ENCODE measurements at regions not wholly inside any gene's neighbourhood (a gene's known extent, or its start where the extent isn't known, plus 50 kb on each side); places are given as distances from the start of the nearest gene placed in this dataset.

- intact Hi-C loops (cut with DNase I), result no loop called here
- Histone ChIP-seq H3K9me3 (no peaks in the 10 kb centered on the region), H3K4me3 (no peak overlapping the region), H3K27ac (no peak overlapping the region), H3K36me3 (replicated peaks in 1 of 2; ENCODE audit: insufficient read depth in 1 of 2, low read depth in 2 of 2) (no peaks in the 10 kb centered on the region), H3K4me1 (no peaks in the 10 kb centered on the region), H3K27me3 (no peaks in the 10 kb centered on the region)
- WGBS, 2 donors, result 27 to 49% methylated on average over 2 of the region's 2 CpGs
- no peak for DNase-seq
- ATAC-seq, result no peak
- TF ChIP-seq POLR2A (IDR thresholded peaks at IDR 0.05), result no peak
- TF ChIP-seq CTCF (IDR thresholded peaks at IDR 0.05), result no peak
Observed at GRCh38 chr2:122061831-122062230, 306.4 kb downstream of the TSN start.

- Histone ChIP-seq H3K4me3 (no peak overlapping the region), H3K4me1 (no peaks in the 10 kb centered on the region), H3K27me3 (no peaks in the 10 kb centered on the region), H3K36me3 (replicated peaks in 1 of 2; ENCODE audit: insufficient read depth in 1 of 2, low read depth in 2 of 2) (no peaks in the 10 kb centered on the region), H3K9me3 (no peaks in the 10 kb centered on the region), H3K27ac (no peak overlapping the region)
- intact Hi-C loops (cut with DNase I), result no loop called here
- TF ChIP-seq CTCF (IDR thresholded peaks at IDR 0.05), result no peak
- DNase-seq (no peak), ATAC-seq (no peak)
- 34 to 48% methylated on average over 4 of the region's 4 CpGs for WGBS, 2 donors
Observed at GRCh38 chr2:122062506-122062905, 307.1 kb downstream of the TSN start.

GRCh38 chr2:122063716-122064115 lies 308.3 kb downstream of the TSN start:
- intact Hi-C loops (cut with DNase I), result no loop called here
- Histone ChIP-seq H3K9me3 (no peaks in the 10 kb centered on the region), H3K27ac (no peak overlapping the region), H3K36me3 (replicated peaks in 1 of 2; ENCODE audit: insufficient read depth in 1 of 2, low read depth in 2 of 2) (no peaks in the 10 kb centered on the region), H3K4me1 (no peaks in the 10 kb centered on the region), H3K4me3 (no peak overlapping the region), H3K27me3 (no peaks in the 10 kb centered on the region)
- TF ChIP-seq POLR2A (IDR thresholded peaks at IDR 0.05), result no peak
- no peak for TF ChIP-seq CTCF (IDR thresholded peaks at IDR 0.05)
- ATAC-seq (no peak), DNase-seq (no peak)
- WGBS, 2 donors, result 65 to 66% methylated on average over 3 of the region's 3 CpGs

GRCh38 chr2:122070241-122070731 lies 314.8 kb downstream of the TSN start:
- Histone ChIP-seq H3K9me3 (no peaks in the 10 kb centered on the region), H3K36me3 (replicated peaks in 1 of 2; ENCODE audit: insufficient read depth in 1 of 2, low read depth in 2 of 2) (no peaks in the 10 kb centered on the region), H3K4me3 (no peak overlapping the region), H3K27ac (no peak overlapping the region), H3K27me3 (no peaks in the 10 kb centered on the region), H3K4me1 (no peaks in the 10 kb centered on the region)
- no peak for DNase-seq
- ATAC-seq, result no peak
- 52 to 85% methylated on average over 7 of the region's 7 CpGs for WGBS, 2 donors
- intact Hi-C loops (cut with DNase I), result no loop called here
- TF ChIP-seq POLR2A (IDR thresholded peaks at IDR 0.05) (no peak), CTCF (IDR thresholded peaks at IDR 0.05) (no peak)

GRCh38 chr2:122072666-122073065 lies 317.2 kb downstream of the TSN start:
- H3K9me3 ChIP-seq, result no peaks in the 10 kb centered on the region
- no peaks in the 10 kb centered on the region for H3K36me3 ChIP-seq (replicated peaks in 1 of 2; ENCODE audit: insufficient read depth in 1 of 2, low read depth in 2 of 2)
- TF ChIP-seq POLR2A (IDR thresholded peaks at IDR 0.05) (no peak), CTCF (IDR thresholded peaks at IDR 0.05) (no peak)
- no peak overlapping the region for H3K27ac ChIP-seq
- intact Hi-C loops (cut with DNase I), result no loop called here
- H3K27me3 ChIP-seq, result no peaks in the 10 kb centered on the region
- H3K4me3 ChIP-seq, result no peak overlapping the region
- 56 to 57% methylated on average over 4 of the region's 4 CpGs for WGBS, 2 donors
- no peak for DNase-seq
- no peaks in the 10 kb centered on the region for H3K4me1 ChIP-seq
- no peak for ATAC-seq

All from body of pancreas (tissue), 4 donors.